OCI-LY7 (cell line): ENCODE measurements at regions not wholly inside any gene's neighbourhood (a gene's known extent, or its start where the extent isn't known, plus 50 kb on each side); places are given as distances from the start of the nearest gene placed in this dataset.

Experiments used
- EZH2phosphoT487 ChIP-seq: fragments of 200-600 bp; sonication (generic); IDR thresholded peaks from 2 replicates; pipeline ENCODE4 v1.6.1; 2018; ENCODE audit warnings: low read depth, borderline replicate concordance, mild to moderate bottlenecking, mixed run types, antibody characterized with exemption, low read length, moderate library complexity, mixed read lengths
- TF ChIP-seq, protein P1 (sequence below): fragments of 200-600 bp; sonication (generic); conservative IDR thresholded peaks from 2 replicates; pipeline ENCODE4 v1.5.1; 2014; ENCODE audit warnings: mild to moderate bottlenecking, antibody characterized with exemption, low read length, moderate library complexity, mixed read lengths

DNA sequence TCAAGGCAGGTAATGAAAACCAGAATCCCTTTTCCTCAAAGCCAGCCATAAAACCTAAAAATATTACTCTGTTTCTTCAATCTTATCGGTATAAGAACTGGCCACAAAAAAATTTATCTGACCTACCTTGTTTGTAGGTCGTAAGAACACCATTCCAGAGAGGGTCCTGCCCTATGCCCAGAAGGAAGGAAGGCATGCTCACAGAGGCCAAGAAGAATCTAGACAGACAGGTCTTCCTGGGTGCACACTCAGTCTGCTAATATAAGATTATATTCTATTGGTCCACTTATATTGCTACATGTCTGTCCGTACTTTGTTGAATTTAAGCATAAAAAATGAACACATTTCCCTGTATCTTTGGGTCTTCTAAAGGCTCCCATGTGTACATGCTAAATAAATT lies 2136.1 kb upstream of the PCDH20 start:
- TF ChIP-seq, protein P1, sequence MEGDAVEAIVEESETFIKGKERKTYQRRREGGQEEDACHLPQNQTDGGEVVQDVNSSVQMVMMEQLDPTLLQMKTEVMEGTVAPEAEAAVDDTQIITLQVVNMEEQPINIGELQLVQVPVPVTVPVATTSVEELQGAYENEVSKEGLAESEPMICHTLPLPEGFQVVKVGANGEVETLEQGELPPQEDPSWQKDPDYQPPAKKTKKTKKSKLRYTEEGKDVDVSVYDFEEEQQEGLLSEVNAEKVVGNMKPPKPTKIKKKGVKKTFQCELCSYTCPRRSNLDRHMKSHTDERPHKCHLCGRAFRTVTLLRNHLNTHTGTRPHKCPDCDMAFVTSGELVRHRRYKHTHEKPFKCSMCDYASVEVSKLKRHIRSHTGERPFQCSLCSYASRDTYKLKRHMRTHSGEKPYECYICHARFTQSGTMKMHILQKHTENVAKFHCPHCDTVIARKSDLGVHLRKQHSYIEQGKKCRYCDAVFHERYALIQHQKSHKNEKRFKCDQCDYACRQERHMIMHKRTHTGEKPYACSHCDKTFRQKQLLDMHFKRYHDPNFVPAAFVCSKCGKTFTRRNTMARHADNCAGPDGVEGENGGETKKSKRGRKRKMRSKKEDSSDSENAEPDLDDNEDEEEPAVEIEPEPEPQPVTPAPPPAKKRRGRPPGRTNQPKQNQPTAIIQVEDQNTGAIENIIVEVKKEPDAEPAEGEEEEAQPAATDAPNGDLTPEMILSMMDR: no peak
- TF ChIP-seq EZH2phosphoT487: no peak
